ENCODE measurements at regions not wholly inside any gene's neighbourhood (a gene's known extent, or its start where the extent isn't known, plus 50 kb on each side); places are given as distances from the start of the nearest gene placed in this dataset.

- TF ChIP-seq CREB1 (IDR thresholded peaks at IDR 0.05) (no peak), RNF2 (IDR thresholded peaks at IDR 0.05; ENCODE audit: borderline replicate concordance, low read depth, low read length, missing control alignments, poor library complexity, severe bottlenecking) (no peak), EZH2 (IDR thresholded peaks at IDR 0.05; ENCODE audit: low read depth, low read length, severe bottlenecking) (no peak), FOSL1 (IDR thresholded peaks at IDR 0.05; ENCODE audit: insufficient read depth, low read depth, low read length) (no peak), POLR2AphosphoS5 (IDR thresholded peaks at IDR 0.05; ENCODE audit: low read depth, low read length) (no peak), KDM1A (IDR thresholded peaks at IDR 0.05; ENCODE audit: borderline replicate concordance, low read length) (no peak), TEAD4 (IDR thresholded peaks at IDR 0.05; ENCODE audit: low read depth, low read length) (no peak), POLR2A (IDR thresholded peaks at IDR 0.05; ENCODE audit: control extremely low read depth in 1 of 2, low read depth in 2 of 2, low read length in 2 of 2) (no peak), GTF2F1 (IDR thresholded peaks at IDR 0.05; ENCODE audit: borderline replicate concordance, low read depth, low read length) (no peak), ZNF274 (IDR thresholded peaks at IDR 0.05; ENCODE audit: borderline replicate concordance, extremely low read depth, low read length) (no peak), SRF (IDR thresholded peaks at IDR 0.05; ENCODE audit: low read depth, low read length) (no peak), CTCF (IDR thresholded peaks at IDR 0.05; ENCODE audit: control extremely low read depth in 1 of 3, insufficient read depth in 1 of 3, low read depth in 1 of 3, low read length in 3 of 3) (no peak), ATF3 (IDR thresholded peaks at IDR 0.05; ENCODE audit: insufficient read depth, low read depth, low read length) (no peak)
Measured at GRCh38 chr10:23826421-23826820, 382.5 kb upstream of the KIAA1217 start.
